ENCODE measurements at regions not wholly inside any gene's neighbourhood (a gene's known extent, or its start where the extent isn't known, plus 50 kb on each side); places are given as distances from the start of the nearest gene placed in this dataset.

DNA sequence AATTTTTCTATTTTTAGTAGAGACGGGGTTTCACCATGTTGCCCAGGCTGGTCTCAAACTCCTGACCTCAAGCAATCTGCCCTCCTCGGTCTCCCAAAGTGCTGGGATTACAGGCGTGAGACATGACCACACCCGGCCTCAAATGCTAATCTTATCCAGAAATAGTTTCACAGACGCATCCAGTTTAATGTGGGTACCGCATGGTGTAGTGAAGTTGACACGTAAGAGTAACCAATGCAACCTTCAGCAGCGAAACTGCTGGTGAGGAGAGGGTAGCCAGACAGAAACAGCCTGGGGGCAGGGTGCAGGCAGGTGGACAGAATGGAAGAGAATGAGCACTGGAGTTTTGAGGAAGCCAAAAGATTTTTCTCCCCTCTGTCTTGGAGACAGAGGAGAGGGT, 63.5 kb upstream of the FAM180A start:
- Histone ChIP-seq H3K4me3 (no peak overlapping the region), H3K36me3 (no peaks in the 10 kb centered on the region), H3K27me3 (no peaks in the 10 kb centered on the region), H3K27ac (no peak overlapping the region), H3K9me3 (no peaks in the 10 kb centered on the region), H3K4me1 (ENCODE audit: insufficient read depth) (no peaks in the 10 kb centered on the region)
- WGBS, 3 donors, result 76 to 83% (median 79%) methylated on average over 8 of the region's 8 CpGs
- no peak for DNase-seq
- TF ChIP-seq POLR2A (IDR thresholded peaks at IDR 0.05) (no peak), EP300 (IDR thresholded peaks at IDR 0.05) (no peak)
- TF ChIP-seq, protein P1, sequence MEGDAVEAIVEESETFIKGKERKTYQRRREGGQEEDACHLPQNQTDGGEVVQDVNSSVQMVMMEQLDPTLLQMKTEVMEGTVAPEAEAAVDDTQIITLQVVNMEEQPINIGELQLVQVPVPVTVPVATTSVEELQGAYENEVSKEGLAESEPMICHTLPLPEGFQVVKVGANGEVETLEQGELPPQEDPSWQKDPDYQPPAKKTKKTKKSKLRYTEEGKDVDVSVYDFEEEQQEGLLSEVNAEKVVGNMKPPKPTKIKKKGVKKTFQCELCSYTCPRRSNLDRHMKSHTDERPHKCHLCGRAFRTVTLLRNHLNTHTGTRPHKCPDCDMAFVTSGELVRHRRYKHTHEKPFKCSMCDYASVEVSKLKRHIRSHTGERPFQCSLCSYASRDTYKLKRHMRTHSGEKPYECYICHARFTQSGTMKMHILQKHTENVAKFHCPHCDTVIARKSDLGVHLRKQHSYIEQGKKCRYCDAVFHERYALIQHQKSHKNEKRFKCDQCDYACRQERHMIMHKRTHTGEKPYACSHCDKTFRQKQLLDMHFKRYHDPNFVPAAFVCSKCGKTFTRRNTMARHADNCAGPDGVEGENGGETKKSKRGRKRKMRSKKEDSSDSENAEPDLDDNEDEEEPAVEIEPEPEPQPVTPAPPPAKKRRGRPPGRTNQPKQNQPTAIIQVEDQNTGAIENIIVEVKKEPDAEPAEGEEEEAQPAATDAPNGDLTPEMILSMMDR (IDR thresholded peaks at IDR 0.05), result no peak
- intact Hi-C loops (cut with DNase I), result no loop called here

GRCh38 chr7:135811506-135811905, 62.9 kb upstream of the FAM180A start:
- intact Hi-C loops (cut with DNase I), result no loop called here
- no peaks in the 10 kb centered on the region for H3K27me3 ChIP-seq
- no peak overlapping the region for H3K27ac ChIP-seq
- H3K4me1 ChIP-seq (ENCODE audit: insufficient read depth), result no peaks in the 10 kb centered on the region
- no peak for DNase-seq
- TF ChIP-seq EP300 (IDR thresholded peaks at IDR 0.05), result no peak
- no peak for TF ChIP-seq POLR2A (IDR thresholded peaks at IDR 0.05)
- TF ChIP-seq, protein P1 (IDR thresholded peaks at IDR 0.05), result no peak
- H3K36me3 ChIP-seq, result no peaks in the 10 kb centered on the region
- no peak overlapping the region for H3K4me3 ChIP-seq
- no peaks in the 10 kb centered on the region for H3K9me3 ChIP-seq

DNA sequence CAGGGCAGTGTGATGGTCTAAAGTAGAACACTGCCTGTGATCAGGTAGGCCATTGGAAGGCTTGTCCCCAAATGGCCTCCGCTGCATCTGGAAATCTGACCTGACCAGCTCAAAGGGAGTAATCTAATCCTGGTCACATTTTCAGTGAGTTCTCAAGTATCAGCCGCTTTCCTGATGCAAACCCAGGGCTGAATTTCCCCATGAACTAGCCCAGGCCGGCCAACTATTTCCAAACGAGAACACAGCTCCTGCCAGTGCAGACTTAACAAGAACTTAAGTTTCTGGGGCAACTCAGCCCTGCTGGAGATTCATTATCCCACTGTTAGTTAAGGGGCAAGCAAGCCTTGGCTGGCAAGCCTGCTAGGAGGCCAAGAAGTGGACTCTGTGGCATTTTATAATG, 59.6 kb upstream of the FAM180A start:
- H3K27ac ChIP-seq, result no peak overlapping the region
- intact Hi-C loops (cut with DNase I), result loop anchor here in 1 of 4 donors (10.0 kb wide), 1 partner anchor 197 kb away; no protein-coding TSS in a partner anchor

DNA sequence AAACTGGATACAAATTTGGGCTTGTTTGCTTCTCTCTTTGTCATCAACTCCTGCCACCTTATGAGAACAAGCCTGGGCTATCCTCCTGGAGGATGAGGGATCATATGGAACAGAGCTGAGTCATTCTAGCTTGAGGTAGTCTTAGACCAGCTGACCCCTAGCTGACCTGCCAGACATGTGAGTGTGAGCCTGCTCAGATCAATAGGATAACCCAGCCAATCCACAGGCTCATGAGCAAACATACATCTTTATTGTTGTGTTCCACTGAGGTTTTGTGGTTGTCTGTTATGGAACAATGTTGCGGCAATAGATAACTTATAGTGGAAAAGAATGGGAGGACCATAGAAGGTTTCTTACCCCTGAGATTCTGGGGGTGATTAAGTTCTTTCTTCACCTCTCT, 54.5 kb upstream of the FAM180A start:
- DNase-seq, result no peak
- WGBS, 3 donors, result 97 to 100% (median 98%) methylated on average over 1 of the region's 1 CpG
- H3K36me3 ChIP-seq, result no peaks in the 10 kb centered on the region
- TF ChIP-seq EP300 (IDR thresholded peaks at IDR 0.05), result no peak
- TF ChIP-seq, protein P1 (IDR thresholded peaks at IDR 0.05), result no peak
- no peak for TF ChIP-seq POLR2A (IDR thresholded peaks at IDR 0.05)
- peaks cover 4% of the 10 kb centered on the region for H3K4me1 ChIP-seq (ENCODE audit: insufficient read depth)
- H3K9me3 ChIP-seq, result no peaks in the 10 kb centered on the region
- H3K27ac ChIP-seq, result no peak overlapping the region
- H3K27me3 ChIP-seq, result no peaks in the 10 kb centered on the region
- no peak overlapping the region for H3K4me3 ChIP-seq
- intact Hi-C loops (cut with DNase I), result loop anchor here in 3 of 4 donors (5.0 to 10.0 kb wide), 3 partner anchors 202 to 209 kb away; no protein-coding TSS in a partner anchor

More for the DNA sequence above, 59.6 kb upstream of the FAM180A start:
- H3K36me3 ChIP-seq, result no peaks in the 10 kb centered on the region
- H3K9me3 ChIP-seq, result no peaks in the 10 kb centered on the region
- DNase-seq, result no peak
- 85 to 93% (median 92%) methylated on average over 4 of the region's 4 CpGs for WGBS, 3 donors
- no peak for TF ChIP-seq EP300 (IDR thresholded peaks at IDR 0.05)
- TF ChIP-seq POLR2A (IDR thresholded peaks at IDR 0.05), result no peak
- TF ChIP-seq, protein P1 (IDR thresholded peaks at IDR 0.05), result no peak
- no peaks in the 10 kb centered on the region for H3K27me3 ChIP-seq
- H3K4me3 ChIP-seq, result no peak overlapping the region
- no peaks in the 10 kb centered on the region for H3K4me1 ChIP-seq (ENCODE audit: insufficient read depth)
